ENCODE measurements at regions not wholly inside any gene's neighbourhood (a gene's known extent, or its start where the extent isn't known, plus 50 kb on each side); places are given as distances from the start of the nearest gene placed in this dataset.
A peak's percentile ranks its signal among the peaks of the same experiment; 100 is the strongest.

GRCh38 chr6:126716826-126717509 lies 377.1 kb downstream of the CENPW start:
- DNase-seq (ENCODE audit: extremely low spot score) = peak; percentile 50
- TF ChIP-seq CTBP1 (IDR thresholded peaks at IDR 0.05; ENCODE audit: borderline replicate concordance) = peak; percentile 51; the same call in 1 of the 2 replicates
- no peak for TF ChIP-seq L3MBTL2 (conservative IDR thresholded peaks at IDR 0.05)
- no peak for TF ChIP-seq NFRKB (IDR thresholded peaks at IDR 0.05)
- TF ChIP-seq, protein P1, sequence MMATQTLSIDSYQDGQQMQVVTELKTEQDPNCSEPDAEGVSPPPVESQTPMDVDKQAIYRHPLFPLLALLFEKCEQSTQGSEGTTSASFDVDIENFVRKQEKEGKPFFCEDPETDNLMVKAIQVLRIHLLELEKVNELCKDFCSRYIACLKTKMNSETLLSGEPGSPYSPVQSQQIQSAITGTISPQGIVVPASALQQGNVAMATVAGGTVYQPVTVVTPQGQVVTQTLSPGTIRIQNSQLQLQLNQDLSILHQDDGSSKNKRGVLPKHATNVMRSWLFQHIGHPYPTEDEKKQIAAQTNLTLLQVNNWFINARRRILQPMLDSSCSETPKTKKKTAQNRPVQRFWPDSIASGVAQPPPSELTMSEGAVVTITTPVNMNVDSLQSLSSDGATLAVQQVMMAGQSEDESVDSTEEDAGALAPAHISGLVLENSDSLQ (IDR thresholded peaks at IDR 0.05) = peak; percentile 92
- POLR2A ChIA-PET = no interaction called here
- CTCF ChIA-PET = no interaction called here

- POLR2A ChIA-PET = no interaction called here
- no peak for TF ChIP-seq ARNT (IDR thresholded peaks at IDR 0.05)
- CTCF ChIA-PET = interaction anchor here (1.3 kb wide), 1 partner anchor 86 kb away, joined by 3 read pairs; no protein-coding TSS in a partner anchor
- DNase-seq (ENCODE audit: extremely low spot score) = no peak
These were observed 378.8 kb downstream of the CENPW start for GRCh38 chr6:126718600-126719327.

DNA sequence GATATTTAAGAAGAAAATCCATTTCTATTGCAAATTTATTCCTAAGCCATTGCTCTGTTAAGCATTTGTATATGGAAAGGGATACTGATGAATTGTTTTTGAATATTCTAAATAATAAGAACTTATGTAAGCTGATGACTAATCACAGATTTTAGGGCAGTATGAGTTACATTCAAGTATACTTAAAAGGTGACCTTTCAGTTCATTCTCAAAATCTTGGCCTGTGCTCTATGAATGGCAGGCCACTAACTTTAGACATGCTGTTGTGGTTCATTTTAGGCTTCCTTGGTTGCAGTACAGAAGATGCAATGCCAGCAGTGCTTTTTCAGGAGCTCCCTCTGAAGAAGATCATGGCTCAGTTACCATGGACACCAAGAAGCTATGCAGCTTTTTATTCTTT lies 380.4 kb downstream of the CENPW start:
- ChIA-PET POLR2A (no interaction called here), CTCF (no interaction called here)
- DNase-seq (ENCODE audit: extremely low spot score) = no peak
- TF ChIP-seq, protein P1 (IDR thresholded peaks at IDR 0.05) = no peak
- no peak for TF ChIP-seq L3MBTL2 (conservative IDR thresholded peaks at IDR 0.05)

DNA sequence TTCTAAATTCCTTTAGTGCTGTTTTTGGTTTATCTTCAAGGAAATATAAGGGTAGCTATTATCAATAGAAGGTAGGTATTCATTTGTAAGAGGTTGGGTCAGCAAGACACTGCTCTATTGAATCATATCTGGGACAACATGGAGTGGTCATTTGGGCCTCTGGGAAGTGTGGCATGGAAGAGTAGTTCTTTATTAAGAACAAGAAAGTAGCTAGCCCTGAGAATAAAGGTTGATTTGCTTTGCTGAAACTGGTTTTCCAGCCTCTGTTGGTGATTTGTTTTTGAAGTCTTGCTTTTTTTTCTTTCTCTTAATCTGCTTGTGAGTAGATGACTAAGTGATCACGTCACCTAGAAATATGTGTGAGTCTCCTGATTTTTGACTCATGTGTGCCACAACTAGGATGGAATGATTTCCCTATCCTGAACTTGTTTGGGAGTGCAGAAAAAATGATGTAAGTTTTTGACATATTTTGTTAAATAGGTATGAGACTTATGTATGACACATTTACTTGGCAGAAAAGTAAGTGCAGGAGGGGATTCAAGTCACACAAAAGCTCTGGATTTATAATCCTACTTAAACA lies 381.8 kb downstream of the CENPW start:
- DNase-seq (ENCODE audit: extremely low spot score) = no peak
- POLR2A ChIA-PET = no interaction called here
- no peak for TF ChIP-seq FOXA1 (IDR thresholded peaks at IDR 0.05)
- no peak for TF ChIP-seq TARDBP (IDR thresholded peaks at IDR 0.05)
- no peak for TF ChIP-seq ELF4 (IDR thresholded peaks at IDR 0.05)
- no peak for TF ChIP-seq FOXM1 (IDR thresholded peaks at IDR 0.05; ENCODE audit: borderline replicate concordance)
- no peak for TF ChIP-seq CTBP1 (IDR thresholded peaks at IDR 0.05; ENCODE audit: borderline replicate concordance)
- no peak for TF ChIP-seq ZNF384 (IDR thresholded peaks at IDR 0.05)
- TF ChIP-seq, protein P1 (IDR thresholded peaks at IDR 0.05) = no peak
- no peak for TF ChIP-seq ARNT (IDR thresholded peaks at IDR 0.05)
- no peak for TF ChIP-seq L3MBTL2 (conservative IDR thresholded peaks at IDR 0.05)
- no peak for TF ChIP-seq BHLHE40 (IDR thresholded peaks at IDR 0.05; ENCODE audit: borderline replicate concordance)
- TF ChIP-seq NFRKB (IDR thresholded peaks at IDR 0.05) = no peak
- TF ChIP-seq HDGF (IDR thresholded peaks at IDR 0.05; ENCODE audit: borderline replicate concordance) = no peak
- TF ChIP-seq SUZ12 (IDR thresholded peaks at IDR 0.05) = no peak
- TF ChIP-seq SP1 (IDR thresholded peaks at IDR 0.05) = no peak
- no peak for TF ChIP-seq FOXK2 (IDR thresholded peaks at IDR 0.05)
- no peak for TF ChIP-seq LEF1 (IDR thresholded peaks at IDR 0.05; ENCODE audit: borderline replicate concordance)
- CTCF ChIA-PET = no interaction called here

DNA sequence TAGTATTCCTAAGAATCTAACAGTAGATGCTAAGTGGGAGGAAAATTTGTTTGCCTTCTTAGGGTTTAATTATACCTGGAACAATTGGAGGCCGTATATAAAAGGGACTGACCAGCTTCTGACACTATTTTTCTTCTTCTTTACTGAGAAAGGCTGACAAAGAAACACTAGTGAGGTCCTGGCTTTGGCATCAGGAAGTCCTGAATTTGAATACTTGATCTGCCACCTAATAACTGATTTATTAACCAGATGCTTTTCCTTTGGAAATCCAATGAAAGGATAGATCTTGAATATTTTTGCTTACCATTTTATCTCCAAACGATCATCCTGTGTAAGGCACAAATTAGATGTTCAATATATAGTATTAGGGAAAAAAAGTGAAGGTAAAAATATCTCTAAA lies 382.5 kb downstream of the CENPW start:
- POLR2A ChIA-PET = no interaction called here
- no peak for DNase-seq (ENCODE audit: extremely low spot score)
- TF ChIP-seq FOXA1 (IDR thresholded peaks at IDR 0.05) = no peak
- TF ChIP-seq L3MBTL2 (conservative IDR thresholded peaks at IDR 0.05) = no peak
- no peak for TF ChIP-seq LEF1 (IDR thresholded peaks at IDR 0.05; ENCODE audit: borderline replicate concordance)
- TF ChIP-seq HDGF (IDR thresholded peaks at IDR 0.05; ENCODE audit: borderline replicate concordance) = no peak
- no peak for TF ChIP-seq ZNF384 (IDR thresholded peaks at IDR 0.05)
- TF ChIP-seq CTBP1 (IDR thresholded peaks at IDR 0.05; ENCODE audit: borderline replicate concordance) = no peak
- no peak for TF ChIP-seq ARNT (IDR thresholded peaks at IDR 0.05)
- no peak for TF ChIP-seq ELF4 (IDR thresholded peaks at IDR 0.05)
- TF ChIP-seq, protein P1 (IDR thresholded peaks at IDR 0.05) = no peak
- TF ChIP-seq BHLHE40 (IDR thresholded peaks at IDR 0.05; ENCODE audit: borderline replicate concordance) = no peak
- no peak for TF ChIP-seq SP1 (IDR thresholded peaks at IDR 0.05)
- TF ChIP-seq SUZ12 (IDR thresholded peaks at IDR 0.05) = no peak
- CTCF ChIA-PET = no interaction called here

- TF ChIP-seq CTBP1 (IDR thresholded peaks at IDR 0.05; ENCODE audit: borderline replicate concordance) (no peak), ELF4 (IDR thresholded peaks at IDR 0.05) (no peak), FOXM1 (IDR thresholded peaks at IDR 0.05; ENCODE audit: borderline replicate concordance) (no peak), BHLHE40 (IDR thresholded peaks at IDR 0.05; ENCODE audit: borderline replicate concordance) (no peak), TARDBP (IDR thresholded peaks at IDR 0.05) (no peak), ARNT (IDR thresholded peaks at IDR 0.05) (no peak), NFRKB (IDR thresholded peaks at IDR 0.05) (no peak), SP1 (IDR thresholded peaks at IDR 0.05) (no peak), HDGF (IDR thresholded peaks at IDR 0.05; ENCODE audit: borderline replicate concordance) (no peak), SUZ12 (IDR thresholded peaks at IDR 0.05) (no peak), LEF1 (IDR thresholded peaks at IDR 0.05; ENCODE audit: borderline replicate concordance) (no peak), FOXK2 (IDR thresholded peaks at IDR 0.05) (no peak), FOXA1 (IDR thresholded peaks at IDR 0.05) (no peak), L3MBTL2 (conservative IDR thresholded peaks at IDR 0.05) (no peak), ZNF384 (IDR thresholded peaks at IDR 0.05) (no peak)
- TF ChIP-seq, protein P1 (IDR thresholded peaks at IDR 0.05) = no peak
- ChIA-PET POLR2A (no interaction called here), CTCF (no interaction called here)
- no peak for DNase-seq (ENCODE audit: extremely low spot score)
These were observed 383.7 kb downstream of the CENPW start for GRCh38 chr6:126723541-126724170.

All from HEK293T (cell line).